NCI-H146 treated with DMSO at 0.1 percent for 48 hours (cell line): ENCODE measurements at regions not wholly inside any gene's neighbourhood (a gene's known extent, or its start where the extent isn't known, plus 50 kb on each side); places are given as distances from the start of the nearest gene placed in this dataset.
"Not testable (repeated sequence)": the region's sequence is repeated elsewhere in the genome, so short reads cannot be mapped to it uniquely, and the experiment has no call there.

ENCODE experiments used
- DNase-seq: peaks from one replicate; lab custom pipeline; 2025; ENCODE audit not compliant: unreplicated experiment; lab: John Stamatoyannopoulos, UW

GRCh38 chrX:85543866-85544265 lies 164.4 kb upstream of the POF1B start:
- DNase-seq, result no peak

DNA sequence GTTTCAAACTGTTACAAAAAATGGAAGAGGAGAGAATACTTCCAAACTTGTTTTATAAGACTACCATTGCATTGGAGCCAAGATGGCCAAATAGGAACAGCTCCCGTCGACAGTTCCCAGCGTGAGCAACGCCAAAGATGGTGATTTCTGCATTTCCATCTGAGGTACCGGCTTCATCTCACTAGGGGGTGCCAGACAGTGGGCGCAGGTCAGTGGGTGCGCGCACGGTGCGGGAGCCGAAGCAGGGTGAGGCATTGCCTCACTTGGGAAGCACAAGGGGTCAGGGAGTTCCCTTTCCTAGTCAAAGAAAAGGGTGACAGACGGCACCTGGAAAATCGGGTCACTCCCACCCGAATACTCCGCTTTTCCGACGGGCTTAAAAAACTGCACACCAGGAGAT lies 149.7 kb upstream of the POF1B start:
- not testable (repeated sequence) for DNase-seq

DNA sequence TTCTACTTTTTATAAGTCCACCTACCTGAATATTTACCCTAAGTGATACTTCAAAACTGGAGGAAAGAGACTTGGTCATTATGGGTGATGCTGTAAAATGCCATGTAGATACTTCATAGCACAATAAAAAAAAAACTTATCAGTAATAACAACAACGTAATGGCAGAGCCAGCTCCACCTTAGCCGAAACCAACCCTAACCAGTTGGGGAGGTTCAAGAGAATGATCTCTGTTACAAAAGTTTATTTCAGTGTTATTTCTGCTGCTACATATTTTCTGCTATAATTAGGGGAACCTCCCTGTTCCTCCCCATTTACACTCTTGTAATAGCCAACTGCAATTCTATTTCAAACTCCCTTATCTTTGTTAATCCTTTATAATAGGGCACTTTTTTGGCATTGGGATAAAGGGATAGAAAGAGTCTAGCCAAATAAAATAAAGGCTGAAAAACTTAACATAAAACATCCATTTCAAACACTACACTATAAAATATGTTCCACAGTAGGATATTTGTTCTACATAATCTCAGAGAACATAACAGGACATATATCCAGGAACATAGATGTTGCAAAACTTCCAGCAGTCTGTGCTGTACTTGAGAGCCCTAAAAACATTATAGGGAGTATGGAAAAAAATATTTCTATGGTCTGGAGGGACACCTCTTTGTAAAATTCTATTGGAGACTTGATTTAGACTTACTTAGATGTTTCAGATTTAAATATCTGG lies 138.7 kb upstream of the POF1B start:
- no peak for DNase-seq

DNA sequence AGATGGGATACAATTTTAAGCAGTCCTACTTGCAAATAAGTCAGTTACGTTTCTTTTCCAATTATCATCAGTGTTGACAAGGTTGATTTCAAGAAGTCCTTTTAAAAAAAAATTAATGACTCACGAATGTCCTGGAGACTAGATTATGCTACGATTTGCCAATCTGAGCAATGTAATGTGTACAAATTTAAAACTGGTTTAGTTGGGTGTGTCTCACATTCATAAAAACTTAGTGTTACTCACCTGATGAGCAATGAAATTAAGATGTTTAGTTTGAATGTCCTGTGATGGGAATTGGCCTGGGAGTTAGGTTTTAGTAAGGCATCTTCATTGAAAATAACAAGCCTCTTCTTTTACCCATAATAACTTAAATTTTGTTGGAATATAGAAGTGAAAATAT lies 136.7 kb upstream of the POF1B start:
- no peak for DNase-seq

DNA sequence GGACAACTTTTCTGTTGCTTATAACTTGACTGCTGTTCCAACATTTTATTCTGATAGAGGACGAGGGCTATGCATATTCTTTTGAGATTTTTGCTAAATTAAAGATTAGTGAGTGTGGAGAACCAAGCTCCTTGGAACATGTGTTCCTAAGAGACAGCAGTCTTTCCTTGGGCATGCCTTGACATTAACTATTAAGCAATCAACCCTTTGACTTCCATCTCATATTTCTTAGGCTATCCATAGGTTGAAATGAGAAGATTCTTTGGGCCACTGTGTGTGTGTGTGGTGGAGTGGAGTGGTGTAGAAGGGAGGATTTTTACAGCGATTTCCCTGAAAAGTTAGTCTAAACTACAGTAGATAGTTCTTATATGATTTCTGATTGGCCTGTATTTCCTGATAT lies 127.4 kb upstream of the POF1B start:
- no peak for DNase-seq

- no peak for DNase-seq
Measured at GRCh38 chrX:85505801-85506200, 126.3 kb upstream of the POF1B start.

DNA sequence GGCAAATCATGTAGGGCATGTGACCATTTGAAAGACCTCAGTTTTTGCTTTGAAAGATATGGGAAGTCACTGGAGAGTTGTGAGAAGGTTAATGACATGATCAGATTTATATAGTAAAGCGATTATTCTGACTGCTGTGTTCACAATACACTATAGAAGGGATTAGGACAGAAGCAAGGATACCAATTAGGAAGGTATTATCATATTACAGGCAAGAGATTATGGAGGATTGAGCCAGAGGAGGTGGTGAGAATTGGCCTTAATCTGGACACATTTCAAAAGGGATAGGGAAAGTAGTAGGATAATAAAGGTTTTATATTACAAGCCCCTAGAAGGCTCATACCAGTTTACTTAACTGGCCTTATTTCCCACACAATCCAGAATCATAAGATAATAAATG lies 124.9 kb upstream of the POF1B start:
- no peak for DNase-seq

GRCh38 chrX:85503258-85504158 lies 124.0 kb upstream of the POF1B start:
- DNase-seq, result no peak

DNA sequence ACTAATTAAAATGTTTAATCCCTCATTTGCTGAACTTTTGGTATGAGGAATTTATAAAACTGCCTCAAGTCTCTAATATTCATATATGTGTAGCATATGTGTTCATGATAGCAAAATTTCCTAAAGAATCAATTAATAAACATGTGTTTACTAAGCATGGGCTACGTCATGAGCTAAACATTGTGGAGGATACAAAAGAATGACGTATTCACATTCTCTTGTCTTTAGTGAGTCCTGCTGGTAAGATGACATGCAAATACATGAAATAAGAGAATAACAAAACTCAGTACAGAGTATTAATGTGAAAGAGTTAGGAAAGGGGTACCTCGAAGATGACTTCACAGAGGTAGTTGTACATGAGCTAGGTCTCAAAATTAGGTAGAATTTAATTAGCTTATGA lies 121.9 kb upstream of the POF1B start:
- no peak for DNase-seq

DNA sequence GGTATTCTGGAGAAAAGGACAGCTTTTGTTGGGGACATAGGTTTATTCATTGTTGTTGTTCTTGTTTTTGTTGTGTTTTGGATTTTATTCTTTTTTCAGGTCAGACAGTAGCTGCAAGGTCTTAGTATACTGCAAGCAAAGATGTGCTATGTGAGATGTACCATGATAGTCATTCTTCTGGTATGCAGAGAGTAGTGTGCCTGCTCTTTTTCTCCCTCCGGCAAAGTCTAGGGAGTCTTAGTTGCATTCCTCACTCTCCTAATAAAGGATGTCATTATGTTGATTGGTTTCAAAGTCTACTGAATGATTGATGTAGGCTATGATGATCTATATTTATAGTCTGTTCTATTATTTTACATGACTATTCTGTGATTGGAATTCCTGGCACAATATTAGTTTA lies 119.9 kb upstream of the POF1B start:
- DNase-seq, result no peak

GRCh38 chrX:85493821-85494220 lies 114.4 kb upstream of the POF1B start:
- DNase-seq, result no peak

GRCh38 chrX:85454295-85454694 lies 74.8 kb upstream of the POF1B start:
- no peak for DNase-seq

- DNase-seq, result no peak
Measured at GRCh38 chrX:85444613-85445012, 65.1 kb upstream of the POF1B start.
